ENCODE measurements at regions not wholly inside any gene's neighbourhood (a gene's known extent, or its start where the extent isn't known, plus 50 kb on each side); places are given as distances from the start of the nearest gene placed in this dataset.

GRCh38 chr5:166977911-166978422 lies 1313.5 kb upstream of the WWC1 start:
- no peak overlapping the region for H3K27ac Mint-ChIP-seq
- no peaks in the 10 kb centered on the region for H3K9me3 Mint-ChIP-seq (ENCODE audit: insufficient read depth)
- H3K27ac ChIP-seq (ENCODE audit: low read length in 2 of 2), result no peak overlapping the region
- no peak overlapping the region for H3K4me3 ChIP-seq (ENCODE audit: control extremely low read depth in 1 of 5, extremely low read depth in 1 of 5, insufficient read depth in 1 of 5, low read depth in 2 of 5, low read length in 4 of 5)
- no peak for ATAC-seq (ENCODE audit: low read depth)
- peak overlapping the region; percentile 21 for H2AFZ ChIP-seq (ENCODE audit: insufficient read depth, low read depth, low read length, poor library complexity, severe bottlenecking)
- no peak overlapping the region for H3K4me3 Mint-ChIP-seq
- no peak for DNase-seq
- no peaks in the 10 kb centered on the region for H3K36me3 ChIP-seq (replicated peaks in 1 of 2; ENCODE audit: control extremely low read depth in 1 of 2, control insufficient read depth in 1 of 2, extremely low read depth in 1 of 2, insufficient read depth in 2 of 2, low read length in 1 of 2)
- H3K9me3 ChIP-seq (ENCODE audit: control extremely low read depth in 1 of 3, control insufficient read depth in 2 of 3, insufficient read depth in 1 of 3, low read length in 2 of 3), result peaks cover 0 to 6% (median 0%) of the 10 kb centered on the region in 3 donors
- H3K9ac ChIP-seq (ENCODE audit: low read length), result no peak overlapping the region
- ChIA-PET POLR2A (no interaction called here), CTCF (no interaction called here)
- peaks cover 2% of the 10 kb centered on the region for H3K4me1 Mint-ChIP-seq
- no peaks in the 10 kb centered on the region for H3K27me3 ChIP-seq (replicated peaks in 1 of 4; ENCODE audit: control extremely low read depth in 1 of 4, control insufficient read depth in 3 of 4, insufficient read depth in 4 of 4, low read length in 3 of 4)
- 7% methylated on average over 5 of the region's 7 CpGs for WGBS (ENCODE audit: insufficient coverage)
- H3K27me3 Mint-ChIP-seq, result peaks cover 16% of the 10 kb centered on the region
- intact Hi-C loops (cut with micrococcal nuclease), result no loop called here
- peaks cover 0 to 4% of the 10 kb centered on the region in 2 donors for H3K4me1 ChIP-seq (ENCODE audit: control insufficient read depth in 2 of 2, insufficient read depth in 2 of 2, low read length in 2 of 2)
- TF ChIP-seq CTCF (IDR thresholded peaks at IDR 0.05), result no peak
- no peak for TF ChIP-seq EZH2 (IDR thresholded peaks at IDR 0.05; ENCODE audit: borderline replicate concordance, insufficient read depth, low read depth, low read length, poor library complexity, severe bottlenecking)
- H3K79me2 ChIP-seq (ENCODE audit: control insufficient read depth, insufficient read depth, low read length), result no peaks in the 10 kb centered on the region
- no peaks in the 10 kb centered on the region for H4K20me1 ChIP-seq (ENCODE audit: control insufficient read depth, insufficient read depth, low read length, poor library complexity, severe bottlenecking)
- H3K4me2 ChIP-seq (replicated peaks; ENCODE audit: low read depth, low read length, poor library complexity, severe bottlenecking), result no peak overlapping the region

- DNase-seq, result no peak
- Mint-ChIP-seq H3K27me3 (peaks cover 16% of the 10 kb centered on the region), H3K4me1 (peaks cover 2% of the 10 kb centered on the region), H3K27ac (no peak overlapping the region), H3K9me3 (ENCODE audit: insufficient read depth) (no peaks in the 10 kb centered on the region), H3K4me3 (no peak overlapping the region)
- Histone ChIP-seq H3K4me3 (ENCODE audit: control extremely low read depth in 1 of 5, extremely low read depth in 1 of 5, insufficient read depth in 1 of 5, low read depth in 2 of 5, low read length in 4 of 5) (no peak overlapping the region), H2AFZ (ENCODE audit: insufficient read depth, low read depth, low read length, poor library complexity, severe bottlenecking) (peak overlapping the region; percentile 28), H3K9ac (ENCODE audit: low read length) (no peak overlapping the region), H3K4me1 (ENCODE audit: control insufficient read depth in 2 of 2, insufficient read depth in 2 of 2, low read length in 2 of 2) (peaks cover 0 to 4% of the 10 kb centered on the region in 2 donors), H4K20me1 (ENCODE audit: control insufficient read depth, insufficient read depth, low read length, poor library complexity, severe bottlenecking) (no peaks in the 10 kb centered on the region), H3K4me2 (replicated peaks; ENCODE audit: low read depth, low read length, poor library complexity, severe bottlenecking) (peak overlapping the region; percentile 21), H3K27ac (ENCODE audit: low read length in 2 of 2) (no peak overlapping the region), H3K9me3 (ENCODE audit: control extremely low read depth in 1 of 3, control insufficient read depth in 2 of 3, insufficient read depth in 1 of 3, low read length in 2 of 3) (peaks cover 0 to 6% (median 0%) of the 10 kb centered on the region in 3 donors), H3K36me3 (replicated peaks in 1 of 2; ENCODE audit: control extremely low read depth in 1 of 2, control insufficient read depth in 1 of 2, extremely low read depth in 1 of 2, insufficient read depth in 2 of 2, low read length in 1 of 2) (no peaks in the 10 kb centered on the region), H3K27me3 (replicated peaks in 1 of 4; ENCODE audit: control extremely low read depth in 1 of 4, control insufficient read depth in 3 of 4, insufficient read depth in 4 of 4, low read length in 3 of 4) (no peaks in the 10 kb centered on the region), H3K79me2 (ENCODE audit: control insufficient read depth, insufficient read depth, low read length) (no peaks in the 10 kb centered on the region)
- WGBS (ENCODE audit: insufficient coverage), result 30% methylated on average over 2 of the region's 13 CpGs
- ChIA-PET CTCF (no interaction called here), POLR2A (no interaction called here)
- ATAC-seq (ENCODE audit: low read depth), result no peak
- intact Hi-C loops (cut with micrococcal nuclease), result no loop called here
- no peak for TF ChIP-seq CTCF (IDR thresholded peaks at IDR 0.05)
- TF ChIP-seq EZH2 (IDR thresholded peaks at IDR 0.05; ENCODE audit: borderline replicate concordance, insufficient read depth, low read depth, low read length, poor library complexity, severe bottlenecking), result no peak
These were observed 1312.0 kb upstream of the WWC1 start for GRCh38 chr5:166979307-166979895.
